GM03348 (cell line): ENCODE measurements at regions not wholly inside any gene's neighbourhood (a gene's known extent, or its start where the extent isn't known, plus 50 kb on each side); places are given as distances from the start of the nearest gene placed in this dataset.

Source experiments
- DNase-seq: peaks from one replicate; pipeline ENCODE4 v3.0.0; 2012; ENCODE audit warnings: low spot score

- no peak for DNase-seq
Observed at GRCh38 chr2:106941372-106941993, 55.5 kb upstream of the ST6GAL2 start.

GRCh38 chr2:106943468-106944200, 57.7 kb upstream of the ST6GAL2 start:
- DNase-seq, result no peak

- DNase-seq, result peak; percentile 67
Observed at GRCh38 chr2:106944215-106944614, 58.2 kb upstream of the ST6GAL2 start.

- no peak for DNase-seq
Observed at GRCh38 chr2:106948540-106948939, 62.6 kb upstream of the ST6GAL2 start.

- no peak for DNase-seq
Observed at GRCh38 chr2:106953236-106953635, 67.3 kb upstream of the ST6GAL2 start.

GRCh38 chr2:106953779-106954178, 67.8 kb upstream of the ST6GAL2 start:
- DNase-seq, result no peak

GRCh38 chr2:106954304-106954703, 68.3 kb upstream of the ST6GAL2 start:
- DNase-seq, result no peak

- no peak for DNase-seq
Observed at GRCh38 chr2:106956416-106956815, 70.4 kb upstream of the ST6GAL2 start.

- peak; percentile 89 for DNase-seq
Observed at GRCh38 chr2:106956879-106957278, 70.9 kb upstream of the ST6GAL2 start.

GRCh38 chr2:106959975-106960682, 74.2 kb upstream of the ST6GAL2 start:
- DNase-seq, result peak; percentile 20

GRCh38 chr2:106960683-106961161, 74.8 kb upstream of the ST6GAL2 start:
- DNase-seq, result no peak

GRCh38 chr2:106961328-106961727, 75.4 kb upstream of the ST6GAL2 start:
- no peak for DNase-seq

- DNase-seq, result peak; percentile 32
Observed at GRCh38 chr2:106963156-106963555, 77.2 kb upstream of the ST6GAL2 start.

GRCh38 chr2:106963893-106964292, 77.9 kb upstream of the ST6GAL2 start:
- DNase-seq, result no peak

GRCh38 chr2:106965611-106966010, 79.6 kb upstream of the ST6GAL2 start:
- DNase-seq, result no peak

GRCh38 chr2:106969777-106970176, 83.8 kb upstream of the ST6GAL2 start:
- DNase-seq, result no peak

GRCh38 chr2:106970471-106971261, 84.7 kb upstream of the ST6GAL2 start:
- peak; percentile 11 for DNase-seq

GRCh38 chr2:106972782-106973181, 86.8 kb upstream of the ST6GAL2 start:
- peak; percentile 37 for DNase-seq

- DNase-seq, result no peak
Observed at GRCh38 chr2:106974891-106975290, 88.9 kb upstream of the ST6GAL2 start.

- no peak for DNase-seq
Observed at GRCh38 chr2:106975641-106976040, 89.7 kb upstream of the ST6GAL2 start.

- no peak for DNase-seq
Observed at GRCh38 chr2:106976548-106976947, 90.6 kb upstream of the ST6GAL2 start.

- DNase-seq, result no peak
Observed at GRCh38 chr2:106977717-106978116, 91.8 kb upstream of the ST6GAL2 start.
